Immature natural killer cell (primary cell): ENCODE measurements at regions not wholly inside any gene's neighbourhood (a gene's known extent, or its start where the extent isn't known, plus 50 kb on each side); places are given as distances from the start of the nearest gene placed in this dataset.
"Not testable (repeated sequence)": the region's sequence is repeated elsewhere in the genome, so short reads cannot be mapped to it uniquely, and the experiment has no call there.

ENCODE experiments used
- DNase-seq, 3 donors: peaks; one replicate each; pipeline ENCODE4 v3.0.0; 2022; ENCODE audit warnings: mixed read lengths in 1 of 3
- H3K27ac Mint-ChIP-seq, 6 donors: one replicate each; pipeline ENCODE4 v1.8.0; 2020; ENCODE audit warnings: mixed read lengths in 6 of 6, mild to moderate bottlenecking in 5 of 6, inconsistent platforms in 4 of 6, moderate library complexity in 3 of 6
- H3K27me3 Mint-ChIP-seq, 3 donors: one replicate each; pipeline ENCODE4 v1.8.0; 2020 to 2021; ENCODE audit warnings: low read depth in 3 of 3, mild to moderate bottlenecking in 3 of 3, mixed read lengths in 3 of 3, moderate library complexity in 3 of 3, inconsistent platforms in 1 of 3
- H3K36me3 Mint-ChIP-seq, 3 donors: one replicate each; pipeline ENCODE4 v1.8.0; 2020; ENCODE audit warnings: mixed read lengths in 3 of 3, inconsistent platforms in 2 of 3, mild to moderate bottlenecking in 2 of 3
- H3K4me1 Mint-ChIP-seq, 2 donors: one replicate each; pipeline ENCODE4 v1.8.0; 2020; ENCODE audit warnings: inconsistent platforms in 2 of 2, mild to moderate bottlenecking in 2 of 2, mixed read lengths in 2 of 2, moderate library complexity in 1 of 2
- H3K4me3 Mint-ChIP-seq, 5 donors: one replicate each; pipeline ENCODE4 v1.8.0; 2020; ENCODE audit warnings: mild to moderate bottlenecking in 5 of 5, mixed read lengths in 5 of 5, inconsistent platforms in 3 of 5, moderate library complexity in 3 of 5
- H3K9me3 Mint-ChIP-seq, 6 donors: one replicate each; pipeline ENCODE4 v1.8.0; 2020; ENCODE audit warnings: mild to moderate bottlenecking in 6 of 6, mixed read lengths in 6 of 6, inconsistent platforms in 4 of 6, moderate library complexity in 3 of 6

GRCh38 chr9:75566813-75567212 lies 323.7 kb upstream of the PCSK5 start:
- not testable (repeated sequence) for H3K27me3 Mint-ChIP-seq, H3K4me3 Mint-ChIP-seq, H3K4me1 Mint-ChIP-seq, H3K36me3 Mint-ChIP-seq, DNase-seq, H3K27ac Mint-ChIP-seq, H3K9me3 Mint-ChIP-seq

GRCh38 chr9:75570538-75570937 lies 319.9 kb upstream of the PCSK5 start:
- Mint-ChIP-seq H3K4me1 (no peaks in the 10 kb centered on the region), H3K36me3 (no peaks in the 10 kb centered on the region), H3K4me3 (no peak overlapping the region), H3K9me3 (peaks cover 0 to 5% (median 2%) of the 10 kb centered on the region in 6 donors), H3K27ac (no peak overlapping the region), H3K27me3 (peaks cover 0 to 3% (median 3%) of the 10 kb centered on the region in 3 donors)
- no peak for DNase-seq

GRCh38 chr9:75574569-75574968 lies 315.9 kb upstream of the PCSK5 start:
- H3K27me3 Mint-ChIP-seq, result peaks cover 0 to 3% (median 2%) of the 10 kb centered on the region in 3 donors
- H3K4me3 Mint-ChIP-seq, result no peak overlapping the region
- no peaks in the 10 kb centered on the region for H3K36me3 Mint-ChIP-seq
- DNase-seq, result no peak
- peaks cover 0 to 4% (median 1%) of the 10 kb centered on the region in 6 donors for H3K9me3 Mint-ChIP-seq
- H3K4me1 Mint-ChIP-seq, result no peaks in the 10 kb centered on the region
- H3K27ac Mint-ChIP-seq, result no peak overlapping the region

GRCh38 chr9:75582870-75583269 lies 307.6 kb upstream of the PCSK5 start:
- H3K27me3 Mint-ChIP-seq, result peaks cover 0 to 2% (median 2%) of the 10 kb centered on the region in 3 donors
- H3K9me3 Mint-ChIP-seq, result peaks cover 0 to 5% (median 0%) of the 10 kb centered on the region in 6 donors
- no peak overlapping the region for H3K4me3 Mint-ChIP-seq
- H3K4me1 Mint-ChIP-seq, result no peaks in the 10 kb centered on the region
- no peak overlapping the region for H3K27ac Mint-ChIP-seq
- DNase-seq, result no peak
- H3K36me3 Mint-ChIP-seq, result no peaks in the 10 kb centered on the region

- H3K27ac Mint-ChIP-seq, result no peak overlapping the region
- no peak overlapping the region for H3K4me3 Mint-ChIP-seq
- DNase-seq, result no peak
- peaks cover 2 to 3% (median 2%) of the 10 kb centered on the region in 3 donors for H3K27me3 Mint-ChIP-seq
- H3K4me1 Mint-ChIP-seq, result no peaks in the 10 kb centered on the region
- peaks cover 0 to 10% (median 0%) of the 10 kb centered on the region in 6 donors for H3K9me3 Mint-ChIP-seq
- no peaks in the 10 kb centered on the region for H3K36me3 Mint-ChIP-seq
Observed at GRCh38 chr9:75588808-75589207, 301.7 kb upstream of the PCSK5 start.

GRCh38 chr9:75589497-75589896 lies 301.0 kb upstream of the PCSK5 start:
- no peaks in the 10 kb centered on the region for H3K36me3 Mint-ChIP-seq
- no peaks in the 10 kb centered on the region for H3K4me1 Mint-ChIP-seq
- peaks cover 0 to 10% (median 0%) of the 10 kb centered on the region in 6 donors for H3K9me3 Mint-ChIP-seq

GRCh38 chr9:75591972-75592371 lies 298.5 kb upstream of the PCSK5 start:
- no peaks in the 10 kb centered on the region for H3K36me3 Mint-ChIP-seq
- H3K4me3 Mint-ChIP-seq, result no peak overlapping the region
- peaks cover 1 to 3% (median 2%) of the 10 kb centered on the region in 3 donors for H3K27me3 Mint-ChIP-seq
- peaks cover 0 to 10% (median 0%) of the 10 kb centered on the region in 6 donors for H3K9me3 Mint-ChIP-seq
- no peaks in the 10 kb centered on the region for H3K4me1 Mint-ChIP-seq
- no peak for DNase-seq
- H3K27ac Mint-ChIP-seq, result no peak overlapping the region

More at GRCh38 chr9:75589497-75589896, 301.0 kb upstream of the PCSK5 start:
- no peak overlapping the region for H3K4me3 Mint-ChIP-seq
- DNase-seq, result no peak
- H3K27ac Mint-ChIP-seq, result no peak overlapping the region
- H3K27me3 Mint-ChIP-seq, result peaks cover 2 to 4% (median 3%) of the 10 kb centered on the region in 3 donors

GRCh38 chr9:75592586-75592985 lies 297.9 kb upstream of the PCSK5 start:
- H3K36me3 Mint-ChIP-seq, result no peaks in the 10 kb centered on the region
- no peaks in the 10 kb centered on the region for H3K4me1 Mint-ChIP-seq
- DNase-seq, result no peak
- H3K9me3 Mint-ChIP-seq, result peaks cover 0 to 10% (median 0%) of the 10 kb centered on the region in 6 donors
- H3K4me3 Mint-ChIP-seq, result no peak overlapping the region
- H3K27ac Mint-ChIP-seq, result no peak overlapping the region
- peaks cover 1 to 3% (median 2%) of the 10 kb centered on the region in 3 donors for H3K27me3 Mint-ChIP-seq

GRCh38 chr9:75593920-75594319 lies 296.6 kb upstream of the PCSK5 start:
- DNase-seq, result no peak
- Mint-ChIP-seq H3K4me3 (no peak overlapping the region), H3K27me3 (peaks cover under 1 to 3% (median 1%) of the 10 kb centered on the region in 3 donors), H3K27ac (no peak overlapping the region), H3K36me3 (no peaks in the 10 kb centered on the region), H3K9me3 (peaks cover 0 to 10% (median 0%) of the 10 kb centered on the region in 6 donors), H3K4me1 (no peaks in the 10 kb centered on the region)

GRCh38 chr9:75599126-75599525 lies 291.3 kb upstream of the PCSK5 start:
- no peak overlapping the region for H3K4me3 Mint-ChIP-seq
- peaks cover 0 to 1% (median 0%) of the 10 kb centered on the region in 3 donors for H3K27me3 Mint-ChIP-seq
- H3K36me3 Mint-ChIP-seq, result no peaks in the 10 kb centered on the region
- no peak for DNase-seq
- H3K4me1 Mint-ChIP-seq, result no peaks in the 10 kb centered on the region
- H3K27ac Mint-ChIP-seq, result no peak overlapping the region
- no peaks in the 10 kb centered on the region for H3K9me3 Mint-ChIP-seq

- no peak overlapping the region for H3K27ac Mint-ChIP-seq
- no peak for DNase-seq
- H3K27me3 Mint-ChIP-seq, result peaks cover 0 to 2% (median 0%) of the 10 kb centered on the region in 3 donors
- no peaks in the 10 kb centered on the region for H3K36me3 Mint-ChIP-seq
- H3K4me3 Mint-ChIP-seq, result no peak overlapping the region
- no peaks in the 10 kb centered on the region for H3K9me3 Mint-ChIP-seq
- no peaks in the 10 kb centered on the region for H3K4me1 Mint-ChIP-seq
Observed at GRCh38 chr9:75601280-75601679, 289.2 kb upstream of the PCSK5 start.

- no peaks in the 10 kb centered on the region for H3K4me1 Mint-ChIP-seq
- DNase-seq, result no peak
- no peak overlapping the region for H3K27ac Mint-ChIP-seq
- no peaks in the 10 kb centered on the region for H3K9me3 Mint-ChIP-seq
- H3K36me3 Mint-ChIP-seq, result no peaks in the 10 kb centered on the region
- H3K4me3 Mint-ChIP-seq, result no peak overlapping the region
- peaks cover 0 to 2% (median 0%) of the 10 kb centered on the region in 3 donors for H3K27me3 Mint-ChIP-seq
Observed at GRCh38 chr9:75602060-75602459, 288.4 kb upstream of the PCSK5 start.

GRCh38 chr9:75604661-75605060 lies 285.8 kb upstream of the PCSK5 start:
- DNase-seq, result no peak
- Mint-ChIP-seq H3K27ac (no peak overlapping the region), H3K4me3 (no peak overlapping the region), H3K4me1 (no peaks in the 10 kb centered on the region), H3K36me3 (no peaks in the 10 kb centered on the region), H3K27me3 (peaks cover 0 to 2% (median 0%) of the 10 kb centered on the region in 3 donors), H3K9me3 (no peaks in the 10 kb centered on the region)

- H3K27ac Mint-ChIP-seq, result no peak overlapping the region
- H3K36me3 Mint-ChIP-seq, result no peaks in the 10 kb centered on the region
- DNase-seq, result no peak
- peaks cover 0 to 9% (median 2%) of the 10 kb centered on the region in 6 donors for H3K9me3 Mint-ChIP-seq
- H3K27me3 Mint-ChIP-seq, result peaks cover 0 to 2% (median 2%) of the 10 kb centered on the region in 3 donors
- no peaks in the 10 kb centered on the region for H3K4me1 Mint-ChIP-seq
- H3K4me3 Mint-ChIP-seq, result no peak overlapping the region
Observed at GRCh38 chr9:75607521-75607920, 283.0 kb upstream of the PCSK5 start.

GRCh38 chr9:75609401-75609800 lies 281.1 kb upstream of the PCSK5 start:
- Mint-ChIP-seq H3K9me3 (peaks cover 0 to 9% (median 2%) of the 10 kb centered on the region in 6 donors), H3K36me3 (no peaks in the 10 kb centered on the region), H3K27me3 (peaks cover 0 to 3% (median 2%) of the 10 kb centered on the region in 3 donors), H3K4me1 (no peaks in the 10 kb centered on the region), H3K27ac (no peak overlapping the region), H3K4me3 (no peak overlapping the region)
- DNase-seq, result no peak
